ENCODE measurements at regions not wholly inside any gene's neighbourhood (a gene's known extent, or its start where the extent isn't known, plus 50 kb on each side); places are given as distances from the start of the nearest gene placed in this dataset.

- no peak for TF ChIP-seq CTCF (IDR thresholded peaks at IDR 0.05; ENCODE audit: extremely low read depth, insufficient read depth, missing control alignments)
- DNase-seq (ENCODE audit: low spot score), result no peak
- in situ Hi-C loops (cut with MboI; ENCODE audit: low pct_unique_long_range_greater_than_20kb, low sequenced_read_pairs, unreplicated experiment), result no loop called here
Observed at GRCh38 chr3:3594986-3595385, 204.2 kb upstream of the LRRN1 start.

DNA sequence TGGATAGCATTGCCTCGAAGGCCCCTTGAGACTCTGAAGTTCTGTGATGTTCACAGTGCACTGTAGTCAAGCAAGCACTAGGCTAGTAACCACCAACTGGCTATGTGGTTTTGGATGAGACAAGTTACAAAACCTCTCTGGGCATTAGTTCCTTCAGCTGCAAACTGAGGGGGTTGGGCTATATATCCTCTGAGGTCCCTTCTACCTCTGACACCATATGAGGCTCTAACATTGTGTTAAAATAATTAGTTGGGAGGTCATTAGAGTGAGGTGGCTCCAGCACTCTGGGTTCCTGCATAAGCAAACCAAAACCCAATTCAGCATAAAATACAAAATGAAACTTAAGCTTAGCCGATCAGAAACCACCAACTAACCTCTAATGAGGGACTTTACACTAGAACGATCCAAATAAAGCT is 209.5 kb upstream of the LRRN1 start:
- TF ChIP-seq CTCF (IDR thresholded peaks at IDR 0.05; ENCODE audit: extremely low read depth, insufficient read depth, missing control alignments), result no peak
- DNase-seq (ENCODE audit: low spot score), result peak; percentile 56
- in situ Hi-C loops (cut with MboI; ENCODE audit: low pct_unique_long_range_greater_than_20kb, low sequenced_read_pairs, unreplicated experiment), result no loop called here

DNA sequence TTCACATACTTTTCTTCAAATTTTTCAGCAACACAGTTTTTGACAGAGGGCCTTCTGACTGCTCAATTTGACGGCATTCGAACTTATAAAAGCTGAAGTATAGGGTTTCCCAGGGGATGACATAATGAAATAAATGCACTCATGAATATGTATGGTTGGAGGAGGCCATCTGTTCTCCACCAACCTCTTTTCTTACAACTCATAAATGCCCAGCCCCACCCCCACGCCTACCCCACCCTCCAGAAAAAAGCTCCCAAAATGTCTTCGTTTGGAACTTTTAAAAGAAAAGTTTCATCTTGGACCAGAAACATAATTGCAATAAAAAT is 211.6 kb upstream of the LRRN1 start:
- no peak for TF ChIP-seq CTCF (IDR thresholded peaks at IDR 0.05; ENCODE audit: extremely low read depth, insufficient read depth, missing control alignments)
- DNase-seq (ENCODE audit: low spot score), result no peak
- in situ Hi-C loops (cut with MboI; ENCODE audit: low pct_unique_long_range_greater_than_20kb, low sequenced_read_pairs, unreplicated experiment), result no loop called here

GRCh38 chr3:3586843-3587646 is 212.2 kb upstream of the LRRN1 start:
- DNase-seq (ENCODE audit: low spot score), result no peak
- no peak for TF ChIP-seq CTCF (IDR thresholded peaks at IDR 0.05; ENCODE audit: extremely low read depth, insufficient read depth, missing control alignments)
- in situ Hi-C loops (cut with MboI; ENCODE audit: low pct_unique_long_range_greater_than_20kb, low sequenced_read_pairs, unreplicated experiment), result no loop called here

- in situ Hi-C loops (cut with MboI; ENCODE audit: low pct_unique_long_range_greater_than_20kb, low sequenced_read_pairs, unreplicated experiment), result no loop called here
- no peak for TF ChIP-seq CTCF (IDR thresholded peaks at IDR 0.05; ENCODE audit: extremely low read depth, insufficient read depth, missing control alignments)
- no peak for DNase-seq (ENCODE audit: low spot score)
Observed at GRCh38 chr3:3586336-3586735, 212.9 kb upstream of the LRRN1 start.

- no peak for DNase-seq (ENCODE audit: low spot score)
- TF ChIP-seq CTCF (IDR thresholded peaks at IDR 0.05; ENCODE audit: extremely low read depth, insufficient read depth, missing control alignments), result no peak
- in situ Hi-C loops (cut with MboI; ENCODE audit: low pct_unique_long_range_greater_than_20kb, low sequenced_read_pairs, unreplicated experiment), result no loop called here
Observed at GRCh38 chr3:3579658-3580057, 219.6 kb upstream of the LRRN1 start.

Measured in GM13977 (cell line).